Mesenchymal stem cell (in vitro differentiated cells and primary cell): ENCODE measurements at regions not wholly inside any gene's neighbourhood (a gene's known extent, or its start where the extent isn't known, plus 50 kb on each side); places are given as distances from the start of the nearest gene placed in this dataset.

Experiments used
- DNase-seq: peaks from one replicate; pipeline ENCODE4 v3.0.0-alpha.2; 2013
- H2AFZ ChIP-seq: one replicate; pipeline ENCODE4 v1.6.1; 2013; ENCODE audit warnings: low read depth, mild to moderate bottlenecking, control low read depth, inconsistent platforms, low read length, moderate library complexity
- H2AK5ac ChIP-seq: 2 replicates; pipeline ENCODE4 v1.6.1; 2013; ENCODE audit warnings: low read length, moderate library complexity, mild to moderate bottlenecking, inconsistent platforms; ENCODE audit not compliant: severe bottlenecking
- H2BK120ac ChIP-seq: one replicate; pipeline ENCODE4 v1.6.1; 2013; ENCODE audit warnings: low read depth, mild to moderate bottlenecking, inconsistent platforms, low read length, moderate library complexity
- H2BK12ac ChIP-seq, 2 experiments: one replicate each; pipeline ENCODE4 v1.6.1; 2013; ENCODE audit warnings: inconsistent platforms in 2 of 2, low read length in 2 of 2, mild to moderate bottlenecking in 2 of 2, moderate library complexity in 2 of 2, control low read depth in 1 of 2
- H2BK15ac ChIP-seq: one replicate; pipeline ENCODE4 v1.6.1; 2013; ENCODE audit warnings: mild to moderate bottlenecking, low read depth, inconsistent platforms; ENCODE audit not compliant: poor library complexity, severe bottlenecking
- H2BK5ac ChIP-seq: 2 replicates; pipeline ENCODE4 v1.6.1; 2013; ENCODE audit warnings: low read depth, mild to moderate bottlenecking, low read length, control low read depth, inconsistent platforms; ENCODE audit not compliant: poor library complexity, severe bottlenecking
- H3K14ac ChIP-seq, 2 experiments: one replicate each; pipeline ENCODE4 v1.6.1; 2013; ENCODE audit warnings: inconsistent platforms in 2 of 2, low read length in 2 of 2, control low read depth in 1 of 2, mild to moderate bottlenecking in 1 of 2, moderate library complexity in 1 of 2
- H3K18ac ChIP-seq, 2 experiments: one replicate each; pipeline ENCODE4 v1.6.1; 2013; ENCODE audit warnings: inconsistent platforms in 2 of 2, low read length in 2 of 2, control low read depth in 1 of 2, low read depth in 1 of 2, mild to moderate bottlenecking in 1 of 2
- H3K23ac ChIP-seq, 2 experiments: one replicate each; pipeline ENCODE4 v1.6.1; 2013; ENCODE audit warnings: inconsistent platforms in 2 of 2, low read length in 2 of 2, mild to moderate bottlenecking in 2 of 2, moderate library complexity in 2 of 2, control low read depth in 1 of 2
- H3K27ac ChIP-seq: 2 replicates; pipeline ENCODE4 v1.5.1; 2013; ENCODE audit warnings: mild to moderate bottlenecking, moderate library complexity, low read length, control low read depth, inconsistent platforms; ENCODE audit not compliant: poor library complexity, severe bottlenecking
- H3K27me3 ChIP-seq, 2 experiments: 2 replicates each; pipeline versions ENCODE4 v1.6.1 to v1.7.0; 2013; ENCODE audit warnings: low read length in 2 of 2, mild to moderate bottlenecking in 2 of 2, moderate library complexity in 2 of 2, control low read depth in 1 of 2, inconsistent platforms in 1 of 2; ENCODE audit not compliant: control insufficient read depth in 1 of 2, insufficient read depth in 1 of 2
- H3K36me3 ChIP-seq, 2 experiments: 2 replicates each; pipeline versions ENCODE4 v1.6.1 to v1.7.0; 2013; ENCODE audit warnings: low read length in 2 of 2, control low read depth in 1 of 2, inconsistent platforms in 1 of 2, low read depth in 1 of 2, mild to moderate bottlenecking in 1 of 2; ENCODE audit not compliant: insufficient read depth in 2 of 2, control insufficient read depth in 1 of 2
- H3K4ac ChIP-seq, 2 experiments: one replicate each; pipeline ENCODE4 v1.6.1; 2013; ENCODE audit warnings: inconsistent platforms in 2 of 2, low read length in 2 of 2, mild to moderate bottlenecking in 2 of 2, moderate library complexity in 2 of 2, control low read depth in 1 of 2, low read depth in 1 of 2
- H3K4me1 ChIP-seq: 2 replicates; pipeline ENCODE4 v1.6.1; 2013; ENCODE audit warnings: low read depth, low read length, control low read depth; ENCODE audit not compliant: control insufficient read depth, insufficient read depth
- H3K4me2 ChIP-seq: 2 replicates; pipeline ENCODE4 v1.6.1; 2013; ENCODE audit warnings: low read length, mild to moderate bottlenecking, inconsistent platforms; ENCODE audit not compliant: poor library complexity, severe bottlenecking
- H3K4me3 ChIP-seq, 2 experiments: 2 replicates each; pipeline versions ENCODE4 v1.5.1 to v1.7.0; 2013; ENCODE audit warnings: low read length in 2 of 2, mild to moderate bottlenecking in 2 of 2, control low read depth in 1 of 2, low read depth in 1 of 2; ENCODE audit not compliant: insufficient read depth in 1 of 2
- H3K79me1 ChIP-seq: replicated peaks from 2 replicates; pipeline ENCODE4 v1.6.1; 2013; ENCODE audit warnings: mild to moderate bottlenecking, control low read depth, low read length, inconsistent platforms; ENCODE audit not compliant: poor library complexity, severe bottlenecking
- H3K9ac ChIP-seq: 2 replicates; pipeline ENCODE4 v1.7.0; 2013; ENCODE audit warnings: mild to moderate bottlenecking, low read length, moderate library complexity
- H3K9me3 ChIP-seq: 2 replicates; pipeline ENCODE4 v1.7.0; 2013; ENCODE audit warnings: mild to moderate bottlenecking, low read length; ENCODE audit not compliant: control insufficient read depth
- H4K8ac ChIP-seq: one replicate; pipeline ENCODE4 v1.6.1; 2013; ENCODE audit warnings: inconsistent platforms, mild to moderate bottlenecking, low read length, moderate library complexity
- H4K91ac ChIP-seq: one replicate; pipeline ENCODE4 v1.6.1; 2013; ENCODE audit warnings: mild to moderate bottlenecking, low read length, inconsistent platforms
- WGBS: methylation state at CpG from one replicate; pipeline ENCODE4 v1.1.7; 2013; ENCODE audit warnings: mixed read lengths; 5-methylcytosine and 5-hydroxymethylcytosine counted together

DNA sequence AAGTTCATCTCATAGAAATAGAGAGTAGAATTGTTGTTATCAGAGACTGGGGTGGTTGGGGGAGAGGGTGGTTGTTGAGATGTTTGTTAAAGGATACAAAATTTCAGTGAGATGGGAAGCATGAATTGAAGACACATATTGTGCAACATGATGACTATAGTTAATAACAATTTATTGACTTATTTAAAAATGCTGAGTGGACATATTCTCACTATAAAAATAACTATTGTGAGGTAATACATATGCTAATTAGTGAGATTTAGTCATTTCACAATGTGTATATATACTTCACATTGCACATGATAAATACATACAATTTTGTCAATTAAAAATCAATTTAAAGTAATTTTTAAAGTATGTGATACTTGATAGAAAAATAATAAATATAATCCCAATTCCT lies 722.5 kb upstream of the CHD1 start:
- H2BK120ac ChIP-seq, result no peak overlapping the region
- H2AFZ ChIP-seq, result no peak overlapping the region
- H3K79me1 ChIP-seq, result no peaks in the 10 kb centered on the region
- no peak for DNase-seq
- no peak overlapping the region for H2BK5ac ChIP-seq
- no peak overlapping the region for H3K27ac ChIP-seq
- H2AK5ac ChIP-seq, result no peak overlapping the region
- no peak overlapping the region for H3K4ac ChIP-seq
- no peak overlapping the region for H2BK12ac ChIP-seq
- H3K9me3 ChIP-seq, result no peaks in the 10 kb centered on the region
- no peak overlapping the region for H3K23ac ChIP-seq
- H3K4me2 ChIP-seq, result no peak overlapping the region
- no peaks in the 10 kb centered on the region for H3K36me3 ChIP-seq
- peaks cover under 1% of the 10 kb centered on the region for H3K4me1 ChIP-seq
- H2BK15ac ChIP-seq, result no peak overlapping the region
- H4K8ac ChIP-seq, result no peak overlapping the region
- H3K18ac ChIP-seq, result no peak overlapping the region
- H3K27me3 ChIP-seq, result no peaks in the 10 kb centered on the region
- H3K4me3 ChIP-seq, result no peak overlapping the region
- no peak overlapping the region for H4K91ac ChIP-seq
- H3K14ac ChIP-seq, result no peak overlapping the region
- H3K9ac ChIP-seq, result no peak overlapping the region

DNA sequence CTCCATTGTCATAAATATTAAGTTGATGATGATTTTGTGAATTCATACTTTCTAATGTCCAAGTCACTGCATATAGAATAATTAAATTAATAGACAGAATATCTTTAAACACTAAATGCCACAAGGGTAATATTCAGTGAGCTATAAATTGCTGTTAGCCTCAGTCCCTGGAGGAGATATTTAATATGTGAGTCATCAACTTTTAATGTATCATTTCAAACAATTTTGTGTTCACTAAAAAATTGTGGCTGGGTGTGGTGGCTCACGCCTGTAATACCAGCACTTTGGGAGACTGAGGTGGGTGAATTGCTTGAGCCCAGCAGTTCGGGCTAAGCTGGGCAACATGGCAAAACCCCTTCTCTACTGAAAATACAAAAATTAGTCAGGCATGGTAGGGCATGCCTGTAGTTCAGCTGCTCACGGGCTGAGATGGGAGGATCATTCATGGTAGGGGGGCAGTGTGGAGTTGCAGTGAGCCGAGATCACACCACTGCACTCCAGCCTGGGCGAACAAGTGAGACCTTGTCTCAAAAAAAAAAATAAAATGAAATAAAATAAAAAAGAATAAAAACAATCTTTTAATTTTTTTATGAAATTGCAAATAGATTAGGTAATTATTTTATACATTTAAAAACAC lies 717.3 kb upstream of the CHD1 start:
- Histone ChIP-seq H2BK12ac (no peak overlapping the region), H3K36me3 (no peaks in the 10 kb centered on the region), H3K14ac (no peak overlapping the region), H2BK120ac (no peak overlapping the region), H3K4me1 (peaks cover 3% of the 10 kb centered on the region), H3K9ac (no peak overlapping the region), H4K8ac (no peak overlapping the region), H2AFZ (no peak overlapping the region), H2BK15ac (no peak overlapping the region), H3K9me3 (no peaks in the 10 kb centered on the region), H3K79me1 (no peaks in the 10 kb centered on the region), H3K27me3 (no peaks in the 10 kb centered on the region), H2AK5ac (no peak overlapping the region), H3K27ac (no peak overlapping the region), H3K4me3 (no peak overlapping the region), H3K4me2 (no peak overlapping the region), H3K18ac (peak overlapping the region in 1 of 2 experiments; percentile 12), H3K23ac (no peak overlapping the region), H2BK5ac (no peak overlapping the region), H4K91ac (no peak overlapping the region), H3K4ac (no peak overlapping the region)
- DNase-seq, result no peak
- 65% methylated on average over 3 of the region's 5 CpGs for WGBS

GRCh38 chr5:99644822-99645221 lies 716.0 kb upstream of the CHD1 start:
- no peak for DNase-seq
- H3K27ac ChIP-seq, result no peak overlapping the region
- no peak overlapping the region for H2BK5ac ChIP-seq
- 71% methylated on average over 1 of the region's 1 CpG for WGBS
- H3K9me3 ChIP-seq, result no peaks in the 10 kb centered on the region
- H3K4me2 ChIP-seq, result no peak overlapping the region
- H3K14ac ChIP-seq, result no peak overlapping the region
- no peak overlapping the region for H2BK120ac ChIP-seq
- no peak overlapping the region for H2BK12ac ChIP-seq
- no peak overlapping the region for H2AK5ac ChIP-seq
- H3K27me3 ChIP-seq, result no peaks in the 10 kb centered on the region
- H3K18ac ChIP-seq, result no peak overlapping the region
- peaks cover 3% of the 10 kb centered on the region for H3K4me1 ChIP-seq
- H3K4me3 ChIP-seq, result no peak overlapping the region
- no peaks in the 10 kb centered on the region for H3K36me3 ChIP-seq
- no peak overlapping the region for H3K23ac ChIP-seq
- H4K8ac ChIP-seq, result no peak overlapping the region
- no peak overlapping the region for H2AFZ ChIP-seq
- no peaks in the 10 kb centered on the region for H3K79me1 ChIP-seq
- no peak overlapping the region for H4K91ac ChIP-seq
- H3K9ac ChIP-seq, result no peak overlapping the region
- no peak overlapping the region for H2BK15ac ChIP-seq
- H3K4ac ChIP-seq, result no peak overlapping the region

GRCh38 chr5:99640646-99641045 lies 711.8 kb upstream of the CHD1 start:
- Histone ChIP-seq H2BK12ac (no peak overlapping the region), H2AK5ac (no peak overlapping the region), H3K23ac (no peak overlapping the region), H3K9ac (no peak overlapping the region), H3K4me2 (no peak overlapping the region), H3K79me1 (no peaks in the 10 kb centered on the region), H3K4me1 (no peaks in the 10 kb centered on the region), H3K18ac (no peak overlapping the region), H3K4me3 (no peak overlapping the region), H3K27me3 (no peaks in the 10 kb centered on the region), H2BK5ac (no peak overlapping the region), H4K91ac (no peak overlapping the region), H2BK15ac (no peak overlapping the region), H3K4ac (no peak overlapping the region), H2BK120ac (no peak overlapping the region), H4K8ac (no peak overlapping the region), H2AFZ (no peak overlapping the region), H3K9me3 (no peaks in the 10 kb centered on the region), H3K36me3 (no peaks in the 10 kb centered on the region), H3K27ac (no peak overlapping the region), H3K14ac (no peak overlapping the region)
- DNase-seq, result no peak
- 93% methylated on average over 2 of the region's 2 CpGs for whole genome bisulfite sequencing
